OCI-LY3 (cell line): ENCODE measurements at regions not wholly inside any gene's neighbourhood (a gene's known extent, or its start where the extent isn't known, plus 50 kb on each side); places are given as distances from the start of the nearest gene placed in this dataset.

Experiments
- H2AFZ ChIP-seq: fragments of 200-600, 300-600 bp; shearing (Covaris generic); 2 replicates; pipeline ENCODE4 v1.6.0; 2014; ENCODE audit warnings: antibody characterized with exemption, low read depth, low read length
- H3K27ac ChIP-seq: fragments of 200-600, 300-600 bp; sonication (generic); 2 replicates; pipeline ENCODE4 v1.5.1; 2014; ENCODE audit warnings: mild to moderate bottlenecking, low read length, moderate library complexity, mixed read lengths
- H3K27me3 ChIP-seq: fragments of 200-600, 300-600 bp; sonication (generic); 2 replicates; pipeline ENCODE4 v1.6.1; 2014; ENCODE audit warnings: low read depth, low read length, mixed read lengths
- H3K36me3 ChIP-seq: fragments of 200-600, 300-600 bp; sonication (generic); replicated peaks from 2 replicates; pipeline ENCODE3; 2014; ENCODE audit warnings: low read depth, low read length, mixed read lengths
- H3K4me1 ChIP-seq: fragments of 300-600, 200-600 bp; sonication (generic); 2 replicates; pipeline ENCODE4 v1.6.1; 2014; ENCODE audit warnings: low read length, mixed read lengths
- H3K4me2 ChIP-seq: fragments of 200-600, 300-600 bp; sonication (generic); 2 replicates; pipeline ENCODE4 v1.6.1; 2014; ENCODE audit warnings: low read length, mixed read lengths
- H3K4me3 ChIP-seq: fragments of 300-600, 200-600 bp; sonication (generic); 2 replicates; pipeline ENCODE4 v1.5.1; 2014; ENCODE audit warnings: antibody characterized with exemption, mild to moderate bottlenecking, low read length, moderate library complexity
- H3K79me2 ChIP-seq: fragments of 300-600, 200-600 bp; shearing (Covaris generic); 2 replicates; pipeline ENCODE4 v1.6.1; 2014; ENCODE audit warnings: mild to moderate bottlenecking, low read length, mixed read lengths
- H3K9ac ChIP-seq: fragments of 300-600, 200-600 bp; shearing (Covaris generic); 2 replicates; pipeline ENCODE4 v1.6.0; 2014; ENCODE audit warnings: mild to moderate bottlenecking, low read length, moderate library complexity
- H3K9me3 ChIP-seq: fragments of 200-600, 300-600 bp; shearing (Covaris generic); 2 replicates; pipeline ENCODE4 v1.6.1; 2014; ENCODE audit warnings: low read length, mixed read lengths; ENCODE audit not compliant: insufficient read depth
- H4K20me1 ChIP-seq: fragments of 200-600, 300-600 bp; sonication (generic); 2 replicates; pipeline ENCODE4 v1.6.1; 2016; ENCODE audit warnings: low read length, mixed read lengths; ENCODE audit not compliant: insufficient read depth
- EZH2phosphoT487 ChIP-seq: fragments of 200-600 bp; shearing (Covaris generic); IDR thresholded peaks from 2 replicates; pipeline ENCODE4 v1.6.1; 2018; ENCODE audit warnings: antibody characterized with exemption, mixed run types, low read depth
- TF ChIP-seq, protein P1 (sequence below): fragments of 200-600, 300-600 bp; sonication (generic); IDR thresholded peaks from 2 replicates; pipeline ENCODE4 v1.5.1; 2014; ENCODE audit warnings: antibody characterized with exemption, low read length, low read depth

DNA sequence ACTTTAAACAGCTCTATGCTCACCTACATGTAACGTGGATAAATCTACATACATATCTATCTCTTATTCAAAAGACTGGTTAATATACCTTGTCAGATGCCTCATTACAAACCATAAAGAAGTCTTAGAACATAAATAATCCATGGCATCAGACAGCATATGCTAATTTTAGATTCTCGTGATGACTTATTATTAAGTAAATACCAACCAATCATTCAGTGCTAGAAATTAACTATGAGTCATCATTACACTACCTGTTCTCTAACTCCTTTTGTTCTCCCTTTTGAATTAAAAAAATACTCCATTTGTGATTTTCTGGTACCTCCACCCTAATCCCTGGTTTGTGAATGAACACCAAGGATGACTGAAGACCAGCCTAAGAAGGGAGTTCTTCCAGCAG, 754.3 kb upstream of the ARGLU1 start:
- H3K9ac ChIP-seq: no peak overlapping the region
- H3K4me3 ChIP-seq: no peak overlapping the region
- TF ChIP-seq EZH2phosphoT487: no peak
- TF ChIP-seq, protein P1, sequence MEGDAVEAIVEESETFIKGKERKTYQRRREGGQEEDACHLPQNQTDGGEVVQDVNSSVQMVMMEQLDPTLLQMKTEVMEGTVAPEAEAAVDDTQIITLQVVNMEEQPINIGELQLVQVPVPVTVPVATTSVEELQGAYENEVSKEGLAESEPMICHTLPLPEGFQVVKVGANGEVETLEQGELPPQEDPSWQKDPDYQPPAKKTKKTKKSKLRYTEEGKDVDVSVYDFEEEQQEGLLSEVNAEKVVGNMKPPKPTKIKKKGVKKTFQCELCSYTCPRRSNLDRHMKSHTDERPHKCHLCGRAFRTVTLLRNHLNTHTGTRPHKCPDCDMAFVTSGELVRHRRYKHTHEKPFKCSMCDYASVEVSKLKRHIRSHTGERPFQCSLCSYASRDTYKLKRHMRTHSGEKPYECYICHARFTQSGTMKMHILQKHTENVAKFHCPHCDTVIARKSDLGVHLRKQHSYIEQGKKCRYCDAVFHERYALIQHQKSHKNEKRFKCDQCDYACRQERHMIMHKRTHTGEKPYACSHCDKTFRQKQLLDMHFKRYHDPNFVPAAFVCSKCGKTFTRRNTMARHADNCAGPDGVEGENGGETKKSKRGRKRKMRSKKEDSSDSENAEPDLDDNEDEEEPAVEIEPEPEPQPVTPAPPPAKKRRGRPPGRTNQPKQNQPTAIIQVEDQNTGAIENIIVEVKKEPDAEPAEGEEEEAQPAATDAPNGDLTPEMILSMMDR: no peak
- H3K27me3 ChIP-seq: no peaks in the 10 kb centered on the region
- 0 out of 2 replicates have a peak overlapping the region, but pooled peaks have one; percentile 38 for H2AFZ ChIP-seq
- H3K36me3 ChIP-seq: no peaks in the 10 kb centered on the region
- H3K4me1 ChIP-seq: no peaks in the 10 kb centered on the region
- no peak overlapping the region for H3K4me2 ChIP-seq
- no peaks in the 10 kb centered on the region for H4K20me1 ChIP-seq
- H3K9me3 ChIP-seq: no peaks in the 10 kb centered on the region
- no peaks in the 10 kb centered on the region for H3K79me2 ChIP-seq
- no peak overlapping the region for H3K27ac ChIP-seq

DNA sequence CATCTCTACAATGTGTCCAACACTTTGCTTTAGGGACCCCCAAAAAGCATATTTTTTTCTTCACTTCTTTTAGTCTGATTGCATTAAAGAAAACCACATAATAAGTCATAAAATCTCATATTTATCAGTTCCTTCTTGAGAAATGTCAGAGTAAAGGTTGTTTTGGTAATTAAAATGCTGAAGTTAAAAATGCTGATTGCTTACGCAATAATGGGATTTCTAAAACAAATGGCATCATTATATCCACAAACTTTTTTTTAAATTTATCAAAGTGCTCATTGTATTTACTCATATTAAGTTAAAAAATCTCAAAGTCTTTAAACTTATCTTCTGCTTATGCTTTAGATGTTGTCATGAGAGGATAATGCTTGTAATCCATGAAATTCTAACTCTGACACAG, 737.2 kb upstream of the ARGLU1 start:
- no peaks in the 10 kb centered on the region for H3K4me1 ChIP-seq
- no peaks in the 10 kb centered on the region for H3K27me3 ChIP-seq
- no peaks in the 10 kb centered on the region; the same call in 1 of the 2 replicates for H3K9me3 ChIP-seq
- H4K20me1 ChIP-seq: no peaks in the 10 kb centered on the region
- no peak overlapping the region for H3K4me3 ChIP-seq
- H3K79me2 ChIP-seq: no peaks in the 10 kb centered on the region
- no peak overlapping the region for H2AFZ ChIP-seq
- H3K9ac ChIP-seq: no peak overlapping the region
- no peak overlapping the region for H3K4me2 ChIP-seq
- H3K27ac ChIP-seq: no peak overlapping the region
- TF ChIP-seq EZH2phosphoT487: no peak
- TF ChIP-seq, protein P1: no peak
- H3K36me3 ChIP-seq: no peaks in the 10 kb centered on the region

DNA sequence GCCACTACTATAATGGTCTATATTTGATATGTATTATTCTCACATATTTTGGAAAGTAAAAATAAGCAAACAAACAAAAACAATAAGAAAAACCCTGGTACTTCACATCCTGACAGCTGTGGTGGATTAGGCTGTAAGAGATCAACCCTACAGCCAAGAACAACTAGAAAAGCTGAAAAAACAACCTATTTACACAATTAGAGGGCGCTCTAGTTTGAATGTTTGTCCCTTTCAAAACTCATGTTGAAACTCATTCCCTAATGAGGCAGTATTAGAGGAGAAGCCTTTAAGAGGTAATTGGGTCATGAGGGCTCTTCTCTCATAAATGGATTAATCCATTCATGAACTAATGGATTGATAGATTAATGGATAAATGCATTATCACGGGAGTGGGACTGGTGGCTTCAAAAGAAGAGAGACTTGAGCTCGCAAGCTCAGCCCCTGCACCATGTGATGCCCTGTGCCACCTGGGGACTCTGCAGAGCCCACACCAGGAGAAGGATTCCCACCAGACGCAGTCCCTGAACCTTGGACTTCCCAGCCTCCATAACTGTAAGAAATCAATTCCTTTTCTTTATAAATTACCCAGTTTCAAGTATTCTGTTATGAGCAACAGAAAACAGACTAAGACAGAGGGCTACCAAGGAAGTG, 733.9 kb upstream of the ARGLU1 start:
- Histone ChIP-seq H3K79me2 (no peaks in the 10 kb centered on the region), H3K4me3 (no peak overlapping the region)
- TF ChIP-seq EZH2phosphoT487: no peak
- TF ChIP-seq, protein P1: peak; percentile 23; the same call in 1 of the 2 replicates

DNA sequence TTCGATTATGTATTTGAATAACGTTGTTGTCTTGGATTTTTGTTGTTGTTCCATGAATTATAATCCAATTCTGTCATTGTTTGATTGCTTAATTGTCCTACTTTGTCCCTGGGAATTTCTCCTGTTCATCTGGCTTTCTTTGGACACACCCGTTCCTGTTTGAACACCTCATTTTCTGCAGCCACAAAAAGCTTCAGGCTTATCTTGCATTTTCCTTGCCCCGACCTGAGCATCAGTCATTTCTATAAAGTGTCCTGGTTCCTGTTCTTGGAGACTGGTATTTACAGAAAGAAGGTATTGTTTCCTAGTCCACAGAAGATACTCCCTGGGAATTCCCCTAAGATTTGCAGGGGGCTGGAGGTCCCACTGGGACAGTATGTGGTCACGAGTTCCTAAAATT, 731.8 kb upstream of the ARGLU1 start:
- Histone ChIP-seq H3K27ac (no peak overlapping the region), H3K4me2 (no peak overlapping the region), H3K27me3 (no peaks in the 10 kb centered on the region), H2AFZ (no peak overlapping the region), H3K79me2 (no peaks in the 10 kb centered on the region), H3K9ac (no peak overlapping the region), H4K20me1 (no peaks in the 10 kb centered on the region), H3K4me1 (no peaks in the 10 kb centered on the region), H3K9me3 (no peaks in the 10 kb centered on the region), H3K4me3 (no peak overlapping the region), H3K36me3 (no peaks in the 10 kb centered on the region)
- no peak for TF ChIP-seq EZH2phosphoT487
- TF ChIP-seq, protein P1: no peak

More for the DNA sequence above, 733.9 kb upstream of the ARGLU1 start:
- Histone ChIP-seq H3K27ac (no peak overlapping the region), H2AFZ (no peak overlapping the region), H3K4me2 (no peak overlapping the region), H4K20me1 (no peaks in the 10 kb centered on the region), H3K36me3 (no peaks in the 10 kb centered on the region), H3K4me1 (no peaks in the 10 kb centered on the region), H3K9me3 (no peaks in the 10 kb centered on the region), H3K27me3 (no peaks in the 10 kb centered on the region), H3K9ac (no peak overlapping the region)
